ENCODE measurements at regions not wholly inside any gene's neighbourhood (a gene's known extent, or its start where the extent isn't known, plus 50 kb on each side); places are given as distances from the start of the nearest gene placed in this dataset.

DNA sequence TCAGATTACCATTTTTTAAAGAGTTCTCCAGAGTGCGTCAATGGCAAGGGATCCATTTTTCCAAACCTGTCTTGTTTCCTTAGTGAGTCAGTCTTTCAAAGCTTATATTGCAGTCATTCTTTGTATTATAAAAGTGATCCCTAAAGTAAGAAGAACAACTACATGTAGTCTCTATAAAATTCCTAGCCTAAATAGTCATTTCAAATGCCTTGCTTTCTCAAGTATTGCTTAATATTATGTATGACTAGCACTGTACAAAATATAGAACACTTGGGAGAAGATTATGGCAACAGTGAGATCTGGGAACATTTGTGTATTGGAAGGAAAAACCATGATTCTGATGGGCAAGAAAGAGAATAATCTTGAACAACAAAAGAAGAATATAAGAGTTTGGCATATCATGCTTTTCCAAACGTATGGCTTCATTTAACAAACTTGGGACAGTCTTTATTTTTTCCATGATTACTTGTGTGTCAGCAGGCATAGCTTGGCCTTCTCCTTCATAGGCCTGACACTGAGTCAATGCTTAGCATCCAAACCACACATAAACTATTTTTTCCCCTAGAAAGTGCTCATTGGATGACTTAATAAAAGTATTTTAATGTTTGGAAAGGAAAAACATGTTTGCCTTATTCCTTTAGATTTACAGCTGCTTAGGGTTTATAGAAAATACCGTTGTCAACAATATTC lies 547.4 kb downstream of the LTN1 start:
- TF ChIP-seq EZH2 (IDR thresholded peaks at IDR 0.05; ENCODE audit: borderline replicate concordance, insufficient read depth, low read depth, low read length, poor library complexity, severe bottlenecking) (no peak), CTCF (IDR thresholded peaks at IDR 0.05) (no peak)
